ENCODE measurements at regions not wholly inside any gene's neighbourhood (a gene's known extent, or its start where the extent isn't known, plus 50 kb on each side); places are given as distances from the start of the nearest gene placed in this dataset.

DNA sequence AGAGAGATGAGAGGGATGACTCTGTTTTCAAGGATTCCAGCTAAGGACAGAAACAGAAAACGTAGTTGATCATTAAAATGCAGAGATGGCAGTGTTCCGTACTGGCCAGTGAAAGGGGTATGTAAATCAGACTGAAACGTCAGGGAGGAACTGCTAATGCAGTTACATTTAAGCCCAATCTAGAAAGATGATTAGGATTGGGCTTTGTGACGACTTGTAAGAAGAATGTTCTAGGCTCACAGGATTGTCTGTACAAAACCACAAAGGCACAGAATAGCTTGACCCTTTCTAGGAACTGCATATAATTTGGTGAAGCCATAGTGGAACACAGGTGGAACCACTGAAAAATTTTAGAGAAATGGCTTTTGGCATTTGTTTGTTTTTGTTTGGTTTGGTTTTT, 55.6 kb upstream of the TESK1 start:
- no peaks in the 10 kb centered on the region for H3K4me1 ChIP-seq (ENCODE audit: control insufficient read depth, insufficient read depth, low read length)
- in situ Hi-C loops (cut with MboI): no loop called here
- ChIA-PET SMC1A (ENCODE audit: uncharacterized antibody, unreplicated experiment) (no interaction called here), POLR2A (no interaction called here), CTCF (interaction anchor here (1.1 kb wide), 1 partner anchor 147 kb away, joined by 3 read pairs; no protein-coding TSS in a partner anchor), RAD21 (ENCODE audit: unreplicated experiment) (no interaction called here)
- H4K20me1 ChIP-seq (ENCODE audit: control insufficient read depth, insufficient read depth): no peaks in the 10 kb centered on the region
- no peaks in the 10 kb centered on the region for H3K79me2 ChIP-seq (ENCODE audit: control insufficient read depth, insufficient read depth, low read length)
- intact Hi-C loops (cut with micrococcal nuclease; ENCODE audit: unreplicated experiment): no loop called here
- H3K27ac ChIP-seq (ENCODE audit: control insufficient read depth, insufficient read depth): no peak overlapping the region
- no TSS peak for BruUV-seq (replicated peaks)
- no peak overlapping the region for H2AFZ ChIP-seq (ENCODE audit: control insufficient read depth, low read depth, low read length)
- FAIRE-seq: no peak
- no peak for DNase-seq (ENCODE audit: low read depth, low spot score)
- TF ChIP-seq, protein P1, sequence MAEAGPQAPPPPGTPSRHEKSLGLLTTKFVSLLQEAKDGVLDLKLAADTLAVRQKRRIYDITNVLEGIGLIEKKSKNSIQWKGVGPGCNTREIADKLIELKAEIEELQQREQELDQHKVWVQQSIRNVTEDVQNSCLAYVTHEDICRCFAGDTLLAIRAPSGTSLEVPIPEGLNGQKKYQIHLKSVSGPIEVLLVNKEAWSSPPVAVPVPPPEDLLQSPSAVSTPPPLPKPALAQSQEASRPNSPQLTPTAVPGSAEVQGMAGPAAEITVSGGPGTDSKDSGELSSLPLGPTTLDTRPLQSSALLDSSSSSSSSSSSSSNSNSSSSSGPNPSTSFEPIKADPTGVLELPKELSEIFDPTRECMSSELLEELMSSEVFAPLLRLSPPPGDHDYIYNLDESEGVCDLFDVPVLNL (IDR thresholded peaks at IDR 0.05; ENCODE audit: low read depth, low read length): no peak
- no peak for TF ChIP-seq SIN3A (IDR thresholded peaks at IDR 0.05; ENCODE audit: low read depth, low read length)
- TF ChIP-seq ZNF384 (IDR thresholded peaks at IDR 0.05; ENCODE audit: borderline replicate concordance, low read depth, low read length): no peak
- TF ChIP-seq POU2F2 (IDR thresholded peaks at IDR 0.05; ENCODE audit: borderline replicate concordance, low read depth, low read length): no peak
- TF ChIP-seq RAD51 (IDR thresholded peaks at IDR 0.05): no peak
- TF ChIP-seq, protein P2, sequence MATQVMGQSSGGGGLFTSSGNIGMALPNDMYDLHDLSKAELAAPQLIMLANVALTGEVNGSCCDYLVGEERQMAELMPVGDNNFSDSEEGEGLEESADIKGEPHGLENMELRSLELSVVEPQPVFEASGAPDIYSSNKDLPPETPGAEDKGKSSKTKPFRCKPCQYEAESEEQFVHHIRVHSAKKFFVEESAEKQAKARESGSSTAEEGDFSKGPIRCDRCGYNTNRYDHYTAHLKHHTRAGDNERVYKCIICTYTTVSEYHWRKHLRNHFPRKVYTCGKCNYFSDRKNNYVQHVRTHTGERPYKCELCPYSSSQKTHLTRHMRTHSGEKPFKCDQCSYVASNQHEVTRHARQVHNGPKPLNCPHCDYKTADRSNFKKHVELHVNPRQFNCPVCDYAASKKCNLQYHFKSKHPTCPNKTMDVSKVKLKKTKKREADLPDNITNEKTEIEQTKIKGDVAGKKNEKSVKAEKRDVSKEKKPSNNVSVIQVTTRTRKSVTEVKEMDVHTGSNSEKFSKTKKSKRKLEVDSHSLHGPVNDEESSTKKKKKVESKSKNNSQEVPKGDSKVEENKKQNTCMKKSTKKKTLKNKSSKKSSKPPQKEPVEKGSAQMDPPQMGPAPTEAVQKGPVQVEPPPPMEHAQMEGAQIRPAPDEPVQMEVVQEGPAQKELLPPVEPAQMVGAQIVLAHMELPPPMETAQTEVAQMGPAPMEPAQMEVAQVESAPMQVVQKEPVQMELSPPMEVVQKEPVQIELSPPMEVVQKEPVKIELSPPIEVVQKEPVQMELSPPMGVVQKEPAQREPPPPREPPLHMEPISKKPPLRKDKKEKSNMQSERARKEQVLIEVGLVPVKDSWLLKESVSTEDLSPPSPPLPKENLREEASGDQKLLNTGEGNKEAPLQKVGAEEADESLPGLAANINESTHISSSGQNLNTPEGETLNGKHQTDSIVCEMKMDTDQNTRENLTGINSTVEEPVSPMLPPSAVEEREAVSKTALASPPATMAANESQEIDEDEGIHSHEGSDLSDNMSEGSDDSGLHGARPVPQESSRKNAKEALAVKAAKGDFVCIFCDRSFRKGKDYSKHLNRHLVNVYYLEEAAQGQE (IDR thresholded peaks at IDR 0.05; ENCODE audit: low read depth, low read length): no peak
- no peak for TF ChIP-seq SMARCA5 (IDR thresholded peaks at IDR 0.05)
- TF ChIP-seq GATAD2B (conservative IDR thresholded peaks at IDR 0.05; ENCODE audit: low read depth): no peak
- no peak for TF ChIP-seq ZBED1 (IDR thresholded peaks at IDR 0.05; ENCODE audit: borderline replicate concordance)
- no peaks in the 10 kb centered on the region for H3K9me3 ChIP-seq (replicated peaks; ENCODE audit: control insufficient read depth, insufficient read depth, low read length)
- no peak overlapping the region for H3K9ac ChIP-seq (ENCODE audit: control insufficient read depth, insufficient read depth, low read length)
- no peak overlapping the region for H3K4me3 ChIP-seq
- H3K36me3 ChIP-seq (ENCODE audit: control insufficient read depth in 2 of 2, insufficient read depth in 2 of 2, low read length in 1 of 2): no peaks in the 10 kb centered on the region
- WGBS (ENCODE audit: insufficient coverage, insufficient replicate concordance, low lambda C conversion rate, missing lambda C conversion rate): 16% methylated on average over 4 of the region's 4 CpGs
- no peak overlapping the region for H3K4me2 ChIP-seq (ENCODE audit: control insufficient read depth, insufficient read depth)
- ATAC-seq: no peak
- H3K27me3 ChIP-seq (replicated peaks in 1 of 2; ENCODE audit: control insufficient read depth in 2 of 2, insufficient read depth in 2 of 2, low read length in 1 of 2): no peaks in the 10 kb centered on the region

Data from GM12878 (cell line).